Left lung (tissue), 4 donors: ENCODE measurements at regions not wholly inside any gene's neighbourhood (a gene's known extent, or its start where the extent isn't known, plus 50 kb on each side); places are given as distances from the start of the nearest gene placed in this dataset.
"Not testable (repeated sequence)": the region's sequence is repeated elsewhere in the genome, so short reads cannot be mapped to it uniquely, and the experiment has no call there.

Experiments used
- ATAC-seq: fragments of 200-7000 bp; cut with Tn5 transposase; one replicate; pipeline ENCODE4 v1.9.1; 2020; ENCODE audit warnings: moderate library complexity
- DNase-seq, 4 donors: peaks; one replicate each; pipeline ENCODE4 v3.0.0-alpha.2; 2013 to 2020
- H3K27ac ChIP-seq, 2 donors: fragments of 200-600 bp; sonication (generic) in 1 of 2; one replicate each; pipeline versions ENCODE4 v1.5.0 to v1.8.0; 2020 to 2021
- H3K27me3 ChIP-seq, 2 donors: fragments of 200-600 bp; sonication (generic) in 1 of 2; one replicate each; pipeline versions ENCODE4 v1.5.0 to v1.8.0; 2020 to 2021
- H3K36me3 ChIP-seq, 2 donors: fragments of 200-600 bp; sonication (generic) in 1 of 2; one replicate each; pipeline versions ENCODE4 v1.5.0 to v1.8.0; 2020 to 2021
- H3K4me1 ChIP-seq, 2 donors: fragments of 200-600 bp; one replicate each; pipeline ENCODE4 v1.8.0; 2021
- H3K4me3 ChIP-seq, 2 donors: fragments of 200-600 bp; sonication (generic) in 1 of 2; one replicate each; pipeline versions ENCODE4 v1.5.0 to v1.8.0; 2020 to 2021; ENCODE audit warnings: mild to moderate bottlenecking in 1 of 2
- H3K9me3 ChIP-seq, 2 donors: fragments of 200-600 bp; sonication (generic) in 1 of 2; one replicate each; pipeline versions ENCODE4 v1.5.0 to v1.8.0; 2020 to 2021
- intact Hi-C, 2 donors: fragments of 100-400 bp; cut with DNase I; formaldehyde crosslinking; loops; one replicate each; pipeline versions ENCODE4 v1.11.2 to v1.14.2; 2022
- TF ChIP-seq, protein P1 (sequence below), 2 donors: fragments of 200-600 bp; sonication (generic) in 1 of 2; IDR thresholded peaks; one replicate each; pipeline versions ENCODE4 v1.5.0 to v1.8.0; 2021; ENCODE audit warnings: antibody characterized with exemption in 2 of 2
- donor health status: DM: no; HTN: yes; CAD: no.
- donor health status: DM: no; HTN: no; CAD: no.

DNA sequence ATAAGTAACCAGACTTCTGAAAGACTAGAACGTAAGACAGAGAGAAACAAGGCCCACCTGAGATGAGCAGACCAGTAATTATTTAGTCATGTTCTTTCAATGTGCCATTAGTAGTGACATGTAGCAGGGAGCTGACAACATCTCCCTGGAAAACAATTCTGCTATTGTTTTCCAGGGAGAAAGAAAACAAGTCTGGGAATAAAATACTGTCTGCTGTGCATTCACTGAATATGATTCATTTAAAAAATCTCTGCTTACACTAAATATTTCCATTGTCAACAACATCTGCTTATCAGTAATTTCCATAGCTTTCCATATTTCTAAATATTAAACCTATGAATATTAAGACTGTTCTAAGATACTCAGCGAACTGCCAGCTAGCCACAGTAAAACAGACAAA, 80.0 kb downstream of the VCAM1 start:
- DNase-seq (no peak), ATAC-seq (no peak)
- TF ChIP-seq, protein P1, sequence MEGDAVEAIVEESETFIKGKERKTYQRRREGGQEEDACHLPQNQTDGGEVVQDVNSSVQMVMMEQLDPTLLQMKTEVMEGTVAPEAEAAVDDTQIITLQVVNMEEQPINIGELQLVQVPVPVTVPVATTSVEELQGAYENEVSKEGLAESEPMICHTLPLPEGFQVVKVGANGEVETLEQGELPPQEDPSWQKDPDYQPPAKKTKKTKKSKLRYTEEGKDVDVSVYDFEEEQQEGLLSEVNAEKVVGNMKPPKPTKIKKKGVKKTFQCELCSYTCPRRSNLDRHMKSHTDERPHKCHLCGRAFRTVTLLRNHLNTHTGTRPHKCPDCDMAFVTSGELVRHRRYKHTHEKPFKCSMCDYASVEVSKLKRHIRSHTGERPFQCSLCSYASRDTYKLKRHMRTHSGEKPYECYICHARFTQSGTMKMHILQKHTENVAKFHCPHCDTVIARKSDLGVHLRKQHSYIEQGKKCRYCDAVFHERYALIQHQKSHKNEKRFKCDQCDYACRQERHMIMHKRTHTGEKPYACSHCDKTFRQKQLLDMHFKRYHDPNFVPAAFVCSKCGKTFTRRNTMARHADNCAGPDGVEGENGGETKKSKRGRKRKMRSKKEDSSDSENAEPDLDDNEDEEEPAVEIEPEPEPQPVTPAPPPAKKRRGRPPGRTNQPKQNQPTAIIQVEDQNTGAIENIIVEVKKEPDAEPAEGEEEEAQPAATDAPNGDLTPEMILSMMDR (IDR thresholded peaks at IDR 0.05), result no peak
- Histone ChIP-seq H3K4me1 (peaks cover 0 to 3% of the 10 kb centered on the region in 2 donors), H3K4me3 (no peak overlapping the region), H3K9me3 (peaks cover 0 to 11% of the 10 kb centered on the region in 2 donors), H3K27ac (peak overlapping the region in 1 of 2 donors; percentile 14), H3K36me3 (no peaks in the 10 kb centered on the region), H3K27me3 (no peaks in the 10 kb centered on the region)
- intact Hi-C loops, result no loop called here

DNA sequence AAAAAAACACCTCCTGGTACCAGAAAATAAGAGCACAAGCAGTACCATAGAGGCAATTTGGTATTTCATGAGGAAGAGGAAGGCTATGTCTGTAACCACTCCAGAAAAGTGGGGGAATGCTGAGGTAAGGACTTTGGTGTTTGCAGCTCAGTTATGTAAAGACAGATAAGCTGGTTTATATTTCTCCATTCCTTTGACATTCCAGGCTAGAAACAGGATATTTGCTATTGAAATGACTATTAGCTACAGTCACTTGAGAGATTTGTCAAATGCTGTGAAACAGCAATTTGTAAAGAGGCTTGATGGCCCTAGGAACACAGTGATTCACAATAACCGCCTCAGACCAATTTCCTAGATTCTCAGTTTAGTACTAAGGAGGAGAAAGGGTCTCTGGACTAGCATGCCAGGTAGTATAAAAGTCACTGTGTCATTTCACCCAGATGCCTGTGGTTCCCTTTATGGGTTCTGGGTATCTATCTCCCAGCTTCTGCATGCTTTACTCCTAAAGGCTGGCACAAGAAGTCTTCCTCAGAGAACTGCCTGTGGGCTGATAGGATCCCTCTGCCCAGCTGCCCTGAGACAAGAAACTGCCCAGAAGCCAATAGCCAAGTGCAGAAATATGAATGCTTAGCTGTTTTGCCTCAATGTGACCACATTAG, 80.5 kb downstream of the VCAM1 start:
- intact Hi-C loops, result no loop called here
- no peaks in the 10 kb centered on the region for H3K27me3 ChIP-seq
- peak overlapping the region in 1 of 2 donors; percentile 14 for H3K27ac ChIP-seq
- H3K4me3 ChIP-seq, result no peak overlapping the region
- peaks cover 0 to 3% of the 10 kb centered on the region in 2 donors for H3K4me1 ChIP-seq
- DNase-seq (no peak), ATAC-seq (peak; percentile 19)
- H3K9me3 ChIP-seq, result peaks cover 0 to 11% of the 10 kb centered on the region in 2 donors
- H3K36me3 ChIP-seq, result no peaks in the 10 kb centered on the region
- TF ChIP-seq, protein P1 (IDR thresholded peaks at IDR 0.05), result no peak

DNA sequence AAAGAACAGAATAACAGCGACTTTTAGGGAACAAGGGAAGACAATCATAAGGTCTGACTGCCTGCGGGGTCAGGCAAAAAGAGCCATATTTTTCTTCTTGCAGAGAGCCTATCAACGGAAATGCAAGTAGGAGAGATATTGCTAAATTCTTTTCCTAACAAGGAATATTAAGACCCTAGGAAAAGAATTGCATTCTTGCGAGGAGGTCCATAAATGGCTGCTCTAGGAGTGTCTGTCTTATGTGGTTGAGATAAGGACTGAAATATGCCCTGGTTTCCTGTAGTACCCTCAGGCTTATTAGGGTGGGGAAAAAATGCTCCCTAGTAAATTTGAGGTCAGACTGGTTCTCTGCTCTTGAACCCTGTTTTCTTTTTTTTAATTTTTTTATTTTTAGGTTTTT, 81.7 kb downstream of the VCAM1 start:
- peaks cover 0 to 11% of the 10 kb centered on the region in 2 donors for H3K9me3 ChIP-seq
- H3K36me3 ChIP-seq, H3K4me1 ChIP-seq, DNase-seq, H3K27ac ChIP-seq, ATAC-seq, intact Hi-C loops, H3K27me3 ChIP-seq, H3K4me3 ChIP-seq: not testable (repeated sequence)

DNA sequence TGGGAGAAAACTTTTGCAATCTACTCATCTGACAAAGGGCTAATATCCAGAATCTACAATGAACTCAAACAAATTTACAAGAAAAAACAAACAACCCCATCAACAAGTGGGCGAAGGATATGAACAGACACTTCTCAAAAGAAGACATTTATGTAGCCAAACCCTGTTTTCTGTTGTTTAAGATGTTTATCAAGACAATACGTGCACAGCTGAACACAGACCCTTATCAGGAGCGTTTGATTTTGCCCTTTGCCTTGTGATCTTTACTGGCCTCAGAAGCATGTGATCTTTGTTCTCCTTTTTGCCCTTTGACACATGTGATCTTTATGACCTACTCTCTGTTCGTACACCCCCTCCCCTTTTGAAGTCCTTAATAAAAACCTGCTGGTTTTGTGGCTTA, 83.7 kb downstream of the VCAM1 start:
- DNase-seq, ATAC-seq, intact Hi-C loops, H3K4me3 ChIP-seq, H3K36me3 ChIP-seq, H3K27ac ChIP-seq, H3K4me1 ChIP-seq, H3K27me3 ChIP-seq: not testable (repeated sequence)
- peaks cover 0 to 11% of the 10 kb centered on the region in 2 donors for H3K9me3 ChIP-seq

DNA sequence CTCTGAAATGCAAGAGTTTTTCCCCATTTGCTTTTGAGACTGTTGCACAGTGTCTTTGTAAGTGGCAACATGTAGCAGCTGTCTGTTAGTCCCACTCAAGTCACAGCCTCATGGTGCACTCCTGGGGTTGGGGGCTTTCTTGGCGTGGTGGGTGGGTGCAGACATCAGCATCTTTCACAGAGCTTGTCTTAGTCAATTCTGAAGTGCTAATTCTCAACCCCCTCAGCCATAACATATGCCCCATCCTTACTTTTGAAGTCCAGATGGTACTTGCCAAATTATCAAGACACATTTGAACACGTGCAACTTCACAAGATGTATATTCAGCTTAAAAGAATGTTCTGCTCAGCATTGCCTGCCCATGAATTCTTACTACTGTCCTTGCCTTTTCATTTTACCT, 87.1 kb downstream of the VCAM1 start:
- TF ChIP-seq, protein P1 (IDR thresholded peaks at IDR 0.05), result no peak
- Histone ChIP-seq H3K9me3 (peaks cover 0 to under 1% of the 10 kb centered on the region in 2 donors), H3K27me3 (no peaks in the 10 kb centered on the region), H3K36me3 (no peaks in the 10 kb centered on the region), H3K4me3 (no peak overlapping the region), H3K4me1 (no peaks in the 10 kb centered on the region), H3K27ac (no peak overlapping the region)
- intact Hi-C loops, result no loop called here
- no peak for ATAC-seq
- DNase-seq, result no peak

- H3K27me3 ChIP-seq, result no peaks in the 10 kb centered on the region
- H3K27ac ChIP-seq, result no peak overlapping the region
- no peaks in the 10 kb centered on the region for H3K4me1 ChIP-seq
- no peaks in the 10 kb centered on the region for H3K36me3 ChIP-seq
- H3K9me3 ChIP-seq, result no peaks in the 10 kb centered on the region
- ATAC-seq (no peak), DNase-seq (no peak)
- intact Hi-C loops, result no loop called here
- no peak overlapping the region for H3K4me3 ChIP-seq
- TF ChIP-seq, protein P1 (IDR thresholded peaks at IDR 0.05), result no peak
These were observed 84.3 kb downstream of the EXTL2 start for GRCh38 chr1:100810360-100810759.
